Lower lobe of right lung (tissue), 2 donors: ENCODE measurements at regions not wholly inside any gene's neighbourhood (a gene's known extent, or its start where the extent isn't known, plus 50 kb on each side); places are given as distances from the start of the nearest gene placed in this dataset.

Experiments used
- ATAC-seq, 2 donors: fragments of 200-7000 bp; cut with Tn5 transposase; one replicate each; pipeline ENCODE4 v1.9.1; 2020 to 2022; ENCODE audit warnings: mild to moderate bottlenecking in 2 of 2, moderate library complexity in 2 of 2
- DNase-seq: peaks from one replicate; pipeline ENCODE4 v3.0.0-alpha.2; 2020
- H3K27ac ChIP-seq: fragments of 200-600 bp; one replicate; pipeline ENCODE4 v1.8.0; 2022
- H3K27me3 ChIP-seq: fragments of 200-600 bp; one replicate; pipeline ENCODE4 v1.8.0; 2022; ENCODE audit warnings: low read depth
- H3K36me3 ChIP-seq: fragments of 200-600 bp; one replicate; pipeline ENCODE4 v1.8.0; 2022; ENCODE audit warnings: mild to moderate bottlenecking
- H3K4me1 ChIP-seq: fragments of 200-600 bp; one replicate; pipeline ENCODE4 v1.8.0; 2022
- H3K4me3 ChIP-seq: fragments of 200-600 bp; one replicate; pipeline ENCODE4 v1.8.0; 2022; ENCODE audit warnings: mild to moderate bottlenecking
- H3K9me3 ChIP-seq: fragments of 200-600 bp; one replicate; pipeline ENCODE4 v1.8.0; 2022
- intact Hi-C: fragments of 100-400 bp; cut with DNase I; formaldehyde crosslinking; loops from one replicate; pipeline ENCODE4 v1.11.0; 2022
- TF ChIP-seq, protein P1 (sequence below): fragments of 200-600 bp; IDR thresholded peaks from one replicate; pipeline ENCODE4 v1.8.0; 2022; ENCODE audit warnings: antibody characterized with exemption, mild to moderate bottlenecking
- donor health status: DM: no; HTN: yes; CAD: no; lungs with severe emphysema.

DNA sequence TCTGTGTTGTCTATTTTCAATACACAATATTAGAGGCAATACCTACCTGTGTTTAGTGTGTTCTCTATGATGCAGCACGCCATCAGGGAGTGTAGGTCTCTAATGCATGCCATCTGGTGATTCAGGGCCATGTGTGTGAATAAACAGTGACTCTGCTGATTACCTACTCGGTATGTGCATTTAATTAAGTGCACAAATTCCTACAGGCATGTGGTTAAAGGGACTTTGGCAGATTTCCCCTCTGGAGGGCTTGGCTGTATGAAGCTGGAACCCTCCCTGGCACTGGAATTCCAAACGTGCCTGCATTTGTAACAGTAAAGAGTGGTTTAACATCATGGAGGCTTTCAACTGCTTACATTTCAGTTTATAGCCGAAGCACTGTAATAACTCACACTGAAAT, 401.5 kb upstream of the SASH1 start:
- Histone ChIP-seq H3K27me3 (no peaks in the 10 kb centered on the region), H3K36me3 (no peaks in the 10 kb centered on the region), H3K9me3 (no peaks in the 10 kb centered on the region), H3K4me1 (no peaks in the 10 kb centered on the region), H3K27ac (no peak overlapping the region), H3K4me3 (no peak overlapping the region)
- intact Hi-C loops: no loop called here
- no peak for ATAC-seq
- TF ChIP-seq, protein P1, sequence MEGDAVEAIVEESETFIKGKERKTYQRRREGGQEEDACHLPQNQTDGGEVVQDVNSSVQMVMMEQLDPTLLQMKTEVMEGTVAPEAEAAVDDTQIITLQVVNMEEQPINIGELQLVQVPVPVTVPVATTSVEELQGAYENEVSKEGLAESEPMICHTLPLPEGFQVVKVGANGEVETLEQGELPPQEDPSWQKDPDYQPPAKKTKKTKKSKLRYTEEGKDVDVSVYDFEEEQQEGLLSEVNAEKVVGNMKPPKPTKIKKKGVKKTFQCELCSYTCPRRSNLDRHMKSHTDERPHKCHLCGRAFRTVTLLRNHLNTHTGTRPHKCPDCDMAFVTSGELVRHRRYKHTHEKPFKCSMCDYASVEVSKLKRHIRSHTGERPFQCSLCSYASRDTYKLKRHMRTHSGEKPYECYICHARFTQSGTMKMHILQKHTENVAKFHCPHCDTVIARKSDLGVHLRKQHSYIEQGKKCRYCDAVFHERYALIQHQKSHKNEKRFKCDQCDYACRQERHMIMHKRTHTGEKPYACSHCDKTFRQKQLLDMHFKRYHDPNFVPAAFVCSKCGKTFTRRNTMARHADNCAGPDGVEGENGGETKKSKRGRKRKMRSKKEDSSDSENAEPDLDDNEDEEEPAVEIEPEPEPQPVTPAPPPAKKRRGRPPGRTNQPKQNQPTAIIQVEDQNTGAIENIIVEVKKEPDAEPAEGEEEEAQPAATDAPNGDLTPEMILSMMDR: no peak
- DNase-seq: no peak

DNA sequence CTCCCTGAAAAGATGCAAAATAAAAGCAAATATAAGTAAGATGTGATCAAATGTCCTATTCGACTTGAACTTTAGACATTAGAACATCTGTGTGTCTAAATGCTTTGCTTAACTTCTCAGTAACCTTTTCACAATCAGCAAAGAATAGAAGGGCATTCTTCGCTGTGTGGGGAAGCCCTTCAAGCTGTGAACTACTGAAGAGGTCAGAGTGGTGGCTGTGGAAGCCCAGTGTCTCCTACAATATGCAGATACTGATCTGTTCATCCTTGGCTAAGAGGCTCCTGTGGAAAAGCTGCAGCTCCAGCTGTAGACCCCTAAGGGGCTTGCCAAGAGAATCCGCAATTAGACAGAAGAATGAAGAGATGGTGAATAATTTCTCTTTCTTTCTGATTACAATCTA, 400.3 kb upstream of the SASH1 start:
- H3K27me3 ChIP-seq: no peaks in the 10 kb centered on the region
- no peak for DNase-seq
- no peaks in the 10 kb centered on the region for H3K36me3 ChIP-seq
- no peak overlapping the region for H3K4me3 ChIP-seq
- H3K9me3 ChIP-seq: no peaks in the 10 kb centered on the region
- ATAC-seq: no peak
- H3K4me1 ChIP-seq: no peaks in the 10 kb centered on the region
- intact Hi-C loops: no loop called here
- H3K27ac ChIP-seq: no peak overlapping the region
- TF ChIP-seq, protein P1: no peak

DNA sequence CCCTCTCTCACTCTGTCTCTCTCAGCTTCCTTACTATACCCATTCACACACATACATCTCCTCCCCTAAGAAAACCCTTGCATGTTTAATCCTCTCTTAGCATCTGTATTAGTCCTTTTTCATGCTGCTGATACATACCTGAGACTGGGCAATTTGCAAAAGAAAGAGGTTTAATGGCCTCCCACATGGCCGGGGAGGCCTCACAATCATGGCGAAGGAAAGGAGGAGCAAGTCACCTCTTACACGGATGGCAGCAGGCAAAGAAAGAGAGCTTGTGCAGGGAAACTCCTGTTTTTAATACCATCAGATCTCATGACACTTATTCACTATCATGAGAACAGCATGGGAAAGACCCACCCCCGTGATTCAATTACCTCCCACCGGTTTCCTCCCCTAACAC, 398.5 kb upstream of the SASH1 start:
- Histone ChIP-seq H3K4me1 (peaks cover 4% of the 10 kb centered on the region), H3K9me3 (no peaks in the 10 kb centered on the region), H3K27ac (no peak overlapping the region), H3K36me3 (no peaks in the 10 kb centered on the region), H3K27me3 (no peaks in the 10 kb centered on the region), H3K4me3 (no peak overlapping the region)
- intact Hi-C loops: no loop called here
- no peak for ATAC-seq
- TF ChIP-seq, protein P1: no peak
- no peak for DNase-seq

DNA sequence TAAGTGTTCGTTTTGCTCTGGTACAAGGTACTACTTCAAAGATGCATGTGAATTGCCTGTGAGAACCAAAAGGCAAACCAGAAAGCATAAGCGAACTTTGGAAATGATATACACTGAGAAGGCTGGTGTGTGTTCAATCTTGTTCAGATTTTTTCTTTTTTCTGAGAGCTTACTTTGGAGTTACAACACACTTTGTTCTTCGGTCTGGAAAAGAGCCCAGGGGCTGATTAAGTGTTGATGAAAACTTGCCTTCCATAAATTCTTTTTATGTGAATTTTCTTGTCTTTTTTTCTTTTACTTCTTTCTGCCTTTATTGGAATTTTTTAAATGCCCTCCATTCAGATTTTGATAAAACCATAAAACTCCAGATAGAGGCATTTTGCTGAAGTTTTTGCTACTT, 395.1 kb upstream of the SASH1 start:
- no peaks in the 10 kb centered on the region for H3K36me3 ChIP-seq
- H3K4me1 ChIP-seq: peaks cover 16% of the 10 kb centered on the region
- ATAC-seq (peak in 1 of 2 donors; percentile 43), DNase-seq (no peak)
- intact Hi-C loops: no loop called here
- TF ChIP-seq, protein P1: no peak
- no peak overlapping the region for H3K4me3 ChIP-seq
- H3K9me3 ChIP-seq: no peaks in the 10 kb centered on the region
- H3K27me3 ChIP-seq: no peaks in the 10 kb centered on the region
- H3K27ac ChIP-seq: no peak overlapping the region

DNA sequence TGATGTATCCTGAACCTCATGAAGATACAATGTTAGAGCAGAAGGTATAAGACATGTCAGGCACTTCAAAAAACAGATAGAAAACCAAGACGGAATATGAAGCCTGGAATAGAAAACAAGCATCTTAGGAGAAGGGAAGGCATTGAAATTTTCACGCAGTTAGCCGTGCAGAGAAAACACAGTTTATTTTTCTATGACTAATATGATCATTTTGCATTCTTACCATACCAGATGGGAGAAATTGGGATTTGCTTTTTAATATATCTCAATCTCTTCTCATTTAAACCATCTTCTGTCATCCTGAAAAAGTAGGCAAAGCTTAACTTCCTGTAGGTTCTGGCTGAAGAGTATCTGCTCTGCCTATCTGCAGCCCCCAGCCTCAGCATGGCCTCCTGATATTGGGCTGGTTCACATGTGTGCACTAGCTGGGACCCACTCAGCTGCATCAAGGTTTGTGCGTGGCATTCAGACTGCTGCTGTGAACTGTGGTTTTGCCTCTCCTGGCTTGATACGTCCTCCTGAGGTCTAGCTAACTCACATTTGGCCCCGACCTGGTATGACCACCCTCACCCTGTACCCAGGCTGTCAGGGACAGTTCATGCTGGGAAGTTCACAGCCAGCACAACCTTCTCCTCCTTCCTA, 392.5 kb upstream of the SASH1 start:
- ATAC-seq: peak in 1 of 2 donors; percentile 13
- peak overlapping the region; percentile 48 for H3K27ac ChIP-seq
- intact Hi-C loops: no loop called here

More for the DNA sequence above, 392.5 kb upstream of the SASH1 start:
- DNase-seq: no peak
- Histone ChIP-seq H3K36me3 (no peaks in the 10 kb centered on the region), H3K27me3 (no peaks in the 10 kb centered on the region), H3K4me3 (no peak overlapping the region), H3K9me3 (no peaks in the 10 kb centered on the region), H3K4me1 (peaks cover 16% of the 10 kb centered on the region)
- TF ChIP-seq, protein P1: no peak
